Ascending aorta (tissue), 2 donors: ENCODE measurements at regions not wholly inside any gene's neighbourhood (a gene's known extent, or its start where the extent isn't known, plus 50 kb on each side); places are given as distances from the start of the nearest gene placed in this dataset.

Source experiments
- DNase-seq, 2 donors: peaks; one replicate each; pipeline ENCODE4 v3.0.0-alpha.2; 2019; ENCODE audit warnings: low spot score in 2 of 2
- H3K27ac ChIP-seq, 2 donors: fragments of 200-600 bp; sonication (generic); one replicate each; pipeline ENCODE4 v1.5.1; 2016 to 2017; ENCODE audit warnings: mild to moderate bottlenecking in 1 of 2
- H3K27me3 ChIP-seq: fragments of 200-600 bp; sonication (generic); one replicate; pipeline ENCODE4 v1.5.1; 2017
- H3K36me3 ChIP-seq, 2 donors: fragments of 200-600 bp; sonication (generic); one replicate each; pipeline ENCODE4 v1.5.1; 2016
- H3K4me1 ChIP-seq, 2 donors: fragments of 200-600 bp; sonication (generic); one replicate each; pipeline ENCODE4 v1.5.1; 2016 to 2017; ENCODE audit warnings: mild to moderate bottlenecking in 1 of 2
- H3K4me3 ChIP-seq, 2 donors: fragments of 200-600 bp; sonication (generic); one replicate each; pipeline ENCODE4 v1.5.1; 2016 to 2017; ENCODE audit warnings: mild to moderate bottlenecking in 1 of 2
- H3K9me3 ChIP-seq, 2 donors: fragments of 200-600 bp; sonication (generic); one replicate each; pipeline ENCODE4 v1.5.1; 2016
- CTCF ChIP-seq, 3 experiments: fragments of 200-600 bp in 2 of 3; fragments of 450-650 bp in 1 of 3; sonication (generic) in 2 of 3; IDR thresholded peaks; one replicate each; pipeline ENCODE4 v1.5.1; 2016 to 2019; ENCODE audit warnings: antibody characterized with exemption in 3 of 3, mild to moderate bottlenecking in 1 of 3, moderate library complexity in 1 of 3
- intact Hi-C: fragments of 100-400 bp; cut with DNase I; formaldehyde crosslinking; loops from one replicate; pipeline ENCODE4 v1.15.1; 2023

- no peak overlapping the region for H3K27ac ChIP-seq
- intact Hi-C loops: no loop called here
- DNase-seq: no peak
- H3K4me3 ChIP-seq: no peak overlapping the region
- no peak for TF ChIP-seq CTCF (IDR thresholded peaks at IDR 0.05)
- no peaks in the 10 kb centered on the region for H3K36me3 ChIP-seq
- H3K27me3 ChIP-seq: no peaks in the 10 kb centered on the region
- H3K4me1 ChIP-seq: no peaks in the 10 kb centered on the region
- no peaks in the 10 kb centered on the region for H3K9me3 ChIP-seq
These were observed 230.3 kb upstream of the CFAP20DC start for GRCh38 chr3:59280113-59280512.

GRCh38 chr3:59277816-59278215, 228.0 kb upstream of the CFAP20DC start:
- H3K4me1 ChIP-seq: no peaks in the 10 kb centered on the region
- no peaks in the 10 kb centered on the region for H3K9me3 ChIP-seq
- no peaks in the 10 kb centered on the region for H3K27me3 ChIP-seq
- no peak for TF ChIP-seq CTCF (IDR thresholded peaks at IDR 0.05)
- DNase-seq: no peak
- no peak overlapping the region for H3K27ac ChIP-seq
- intact Hi-C loops: no loop called here
- H3K36me3 ChIP-seq: no peaks in the 10 kb centered on the region
- H3K4me3 ChIP-seq: no peak overlapping the region

GRCh38 chr3:59277201-59277600, 227.4 kb upstream of the CFAP20DC start:
- Histone ChIP-seq H3K27ac (no peak overlapping the region), H3K36me3 (no peaks in the 10 kb centered on the region), H3K4me1 (no peaks in the 10 kb centered on the region), H3K4me3 (no peak overlapping the region), H3K27me3 (no peaks in the 10 kb centered on the region), H3K9me3 (no peaks in the 10 kb centered on the region)
- no peak for TF ChIP-seq CTCF (IDR thresholded peaks at IDR 0.05)
- no peak for DNase-seq
- intact Hi-C loops: no loop called here

- H3K4me1 ChIP-seq: no peaks in the 10 kb centered on the region
- no peak for DNase-seq
- no peaks in the 10 kb centered on the region for H3K36me3 ChIP-seq
- no peak for TF ChIP-seq CTCF (IDR thresholded peaks at IDR 0.05)
- H3K27ac ChIP-seq: no peak overlapping the region
- intact Hi-C loops: no loop called here
- H3K27me3 ChIP-seq: no peaks in the 10 kb centered on the region
- no peak overlapping the region for H3K4me3 ChIP-seq
- no peaks in the 10 kb centered on the region for H3K9me3 ChIP-seq
These were observed 224.2 kb upstream of the CFAP20DC start for GRCh38 chr3:59273976-59274375.

GRCh38 chr3:59271971-59272370, 222.1 kb upstream of the CFAP20DC start:
- H3K27me3 ChIP-seq: no peaks in the 10 kb centered on the region
- no peak overlapping the region for H3K4me3 ChIP-seq
- no peak overlapping the region for H3K27ac ChIP-seq
- intact Hi-C loops: no loop called here
- H3K36me3 ChIP-seq: no peaks in the 10 kb centered on the region
- no peak for DNase-seq
- TF ChIP-seq CTCF (IDR thresholded peaks at IDR 0.05): no peak
- no peaks in the 10 kb centered on the region for H3K4me1 ChIP-seq
- H3K9me3 ChIP-seq: no peaks in the 10 kb centered on the region

GRCh38 chr3:59270921-59271320, 221.1 kb upstream of the CFAP20DC start:
- H3K4me3 ChIP-seq: no peak overlapping the region
- H3K4me1 ChIP-seq: no peaks in the 10 kb centered on the region
- DNase-seq: no peak
- H3K27ac ChIP-seq: no peak overlapping the region
- intact Hi-C loops: no loop called here
- no peaks in the 10 kb centered on the region for H3K9me3 ChIP-seq
- no peaks in the 10 kb centered on the region for H3K27me3 ChIP-seq
- no peak for TF ChIP-seq CTCF (IDR thresholded peaks at IDR 0.05)
- no peaks in the 10 kb centered on the region for H3K36me3 ChIP-seq
